ENCODE measurements at regions not wholly inside any gene's neighbourhood (a gene's known extent, or its start where the extent isn't known, plus 50 kb on each side); places are given as distances from the start of the nearest gene placed in this dataset.
"Not testable (repeated sequence)": the region's sequence is repeated elsewhere in the genome, so short reads cannot be mapped to it uniquely, and the experiment has no call there.

- no peak for DNase-seq
These were observed 114.3 kb upstream of the ETV3 start for GRCh38 chr1:157252473-157252872.

- no peak for DNase-seq
These were observed 111.5 kb upstream of the ETV3 start for GRCh38 chr1:157249739-157250138.

- DNase-seq: no peak
These were observed 111.1 kb upstream of the ETV3 start for GRCh38 chr1:157249326-157249725.

- not testable (repeated sequence) for DNase-seq
These were observed 109.5 kb upstream of the ETV3 start for GRCh38 chr1:157247764-157248049.

GRCh38 chr1:157247005-157247763, 109.0 kb upstream of the ETV3 start:
- DNase-seq: no peak

- no peak for DNase-seq
These were observed 107.6 kb upstream of the ETV3 start for GRCh38 chr1:157245823-157246222.

- DNase-seq: no peak
These were observed 103.0 kb upstream of the ETV3 start for GRCh38 chr1:157241185-157241538.

GRCh38 chr1:157240495-157241184, 102.4 kb upstream of the ETV3 start:
- DNase-seq: no peak

GRCh38 chr1:157239936-157240335, 101.7 kb upstream of the ETV3 start:
- no peak for DNase-seq

GRCh38 chr1:157238585-157238984, 100.4 kb upstream of the ETV3 start:
- no peak for DNase-seq

- DNase-seq: no peak
These were observed 99.8 kb upstream of the ETV3 start for GRCh38 chr1:157237981-157238380.

GRCh38 chr1:157237522-157237921, 99.3 kb upstream of the ETV3 start:
- DNase-seq: no peak

GRCh38 chr1:157236072-157236471, 97.9 kb upstream of the ETV3 start:
- DNase-seq: no peak

- DNase-seq: no peak
These were observed 97.1 kb upstream of the ETV3 start for GRCh38 chr1:157235307-157235706.

- no peak for DNase-seq
These were observed 96.6 kb upstream of the ETV3 start for GRCh38 chr1:157234705-157235273.

- no peak for DNase-seq
These were observed 94.9 kb upstream of the ETV3 start for GRCh38 chr1:157233131-157233530.

GRCh38 chr1:157231846-157232525, 93.8 kb upstream of the ETV3 start:
- no peak for DNase-seq

GRCh38 chr1:157230500-157230899, 92.3 kb upstream of the ETV3 start:
- no peak for DNase-seq

GRCh38 chr1:157227700-157228099, 89.5 kb upstream of the ETV3 start:
- no peak for DNase-seq

GRCh38 chr1:157226739-157227138, 88.5 kb upstream of the ETV3 start:
- no peak for DNase-seq

- no peak for DNase-seq
These were observed 81.4 kb upstream of the ETV3 start for GRCh38 chr1:157219600-157219999.

- DNase-seq: no peak
These were observed 81.0 kb upstream of the ETV3 start for GRCh38 chr1:157219182-157219581.

- no peak for DNase-seq
These were observed 80.5 kb upstream of the ETV3 start for GRCh38 chr1:157218671-157219070.

- no peak for DNase-seq
These were observed 79.3 kb upstream of the ETV3 start for GRCh38 chr1:157217486-157217885.

Data from occipital lobe (tissue), 1 donor.